Astrocyte (in vitro differentiated cells and primary cell): ENCODE measurements at regions not wholly inside any gene's neighbourhood (a gene's known extent, or its start where the extent isn't known, plus 50 kb on each side); places are given as distances from the start of the nearest gene placed in this dataset.

Experiments used
- DNase-seq: peaks from one replicate; pipeline ENCODE4 v3.0.0-alpha.2; 2010; ENCODE audit warnings: low read depth
- FAIRE-seq: peaks from 2 replicates; lab custom pipeline; 2011; peaks lifted over from hg19 to GRCh38; lab: Jason Lieb, UNC
- H2AFZ ChIP-seq: 2 replicates; pipeline ENCODE4 v1.6.0; 2012; ENCODE audit warnings: low read depth, low read length, inconsistent platforms
- H3K27ac ChIP-seq: 2 replicates; pipeline ENCODE4 v1.5.1; 2011; ENCODE audit warnings: low read depth, low read length, inconsistent platforms
- H3K27me3 ChIP-seq: 2 replicates; pipeline ENCODE4 v1.6.0; 2011; ENCODE audit warnings: low read length, inconsistent platforms; ENCODE audit not compliant: insufficient read depth
- H3K36me3 ChIP-seq: 2 replicates; pipeline ENCODE4 v1.5.1; 2011; ENCODE audit warnings: low read length, inconsistent platforms; ENCODE audit not compliant: insufficient read depth
- H3K4me1 ChIP-seq: 2 replicates; pipeline ENCODE4 v1.5.1; 2011; ENCODE audit warnings: low read length, inconsistent platforms; ENCODE audit not compliant: insufficient read depth
- H3K4me2 ChIP-seq: 2 replicates; pipeline ENCODE4 v1.6.0; 2012; ENCODE audit warnings: low read length, inconsistent platforms
- H3K4me3 ChIP-seq: 2 replicates; pipeline ENCODE4 v1.5.1; 2011; ENCODE audit warnings: low read depth, mild to moderate bottlenecking, low read length, inconsistent platforms; ENCODE audit not compliant: insufficient read depth
- H3K79me2 ChIP-seq: 2 replicates; pipeline ENCODE4 v1.6.0; 2012; ENCODE audit warnings: mild to moderate bottlenecking, low read length, inconsistent platforms; ENCODE audit not compliant: insufficient read depth
- H3K9ac ChIP-seq: 2 replicates; pipeline ENCODE4 v1.6.0; 2012; ENCODE audit warnings: mild to moderate bottlenecking, low read length, inconsistent platforms
- H3K9me3 ChIP-seq: 2 replicates; pipeline ENCODE4 v1.5.1; 2012; ENCODE audit warnings: low read depth, mild to moderate bottlenecking, low read length, inconsistent platforms; ENCODE audit not compliant: insufficient read depth
- H4K20me1 ChIP-seq: 2 replicates; pipeline ENCODE4 v1.6.0; 2012; ENCODE audit warnings: low read length, inconsistent platforms; ENCODE audit not compliant: insufficient read depth
- H3K27ac Mint-ChIP-seq: one replicate; pipeline ENCODE4 v1.8.0; 2021; ENCODE audit warnings: mild to moderate bottlenecking, mixed read lengths; ENCODE audit not compliant: unreplicated experiment
- H3K27me3 Mint-ChIP-seq: one replicate; pipeline ENCODE4 v1.8.0; 2021; ENCODE audit warnings: low read depth, mixed read lengths; ENCODE audit not compliant: unreplicated experiment
- H3K36me3 Mint-ChIP-seq: one replicate; pipeline ENCODE4 v1.8.0; 2021; ENCODE audit warnings: low read depth, mixed read lengths; ENCODE audit not compliant: unreplicated experiment
- H3K4me1 Mint-ChIP-seq: one replicate; pipeline ENCODE4 v1.8.0; 2021; ENCODE audit warnings: low read depth, mixed read lengths; ENCODE audit not compliant: unreplicated experiment
- H3K4me3 Mint-ChIP-seq: one replicate; pipeline ENCODE4 v1.8.0; 2021; ENCODE audit warnings: mild to moderate bottlenecking, moderate library complexity, mixed read lengths; ENCODE audit not compliant: unreplicated experiment
- H3K9me3 Mint-ChIP-seq: one replicate; pipeline ENCODE4 v1.8.0; 2021; ENCODE audit warnings: mild to moderate bottlenecking, mixed read lengths; ENCODE audit not compliant: unreplicated experiment
- EZH2 ChIP-seq: IDR thresholded peaks from 2 replicates; pipeline ENCODE4 v1.6.1; 2012; ENCODE audit warnings: mild to moderate bottlenecking, low read length, inconsistent platforms; ENCODE audit not compliant: insufficient read depth
- TF ChIP-seq, protein P1 (sequence below): IDR thresholded peaks from 2 replicates; pipeline ENCODE4 v1.5.1; 2011; ENCODE audit warnings: low read depth, mild to moderate bottlenecking, inconsistent platforms, low read length, moderate library complexity; ENCODE audit not compliant: insufficient read depth

DNA sequence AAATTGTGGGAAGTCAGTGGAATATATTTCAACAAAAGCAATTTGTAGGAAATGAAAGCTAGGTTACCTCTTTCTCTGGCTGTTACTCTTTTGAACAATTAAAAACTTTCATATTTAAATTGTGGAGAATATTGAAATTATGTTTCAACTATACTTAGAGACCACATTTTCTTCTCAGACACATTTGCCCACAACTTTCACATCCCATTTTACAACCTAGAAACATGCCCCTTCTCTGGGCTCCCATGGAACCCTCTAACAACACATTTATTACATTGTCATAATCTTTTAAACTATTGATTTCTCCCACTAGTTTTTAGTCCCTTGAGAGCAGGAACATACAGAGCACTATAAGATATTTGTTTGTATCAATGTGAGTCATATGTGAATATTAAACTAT, 211.7 kb upstream of the TTC14 start:
- H3K79me2 ChIP-seq, result no peaks in the 10 kb centered on the region
- no peak overlapping the region for H2AFZ ChIP-seq
- H3K4me3 ChIP-seq, result no peak overlapping the region
- Mint-ChIP-seq H3K27ac (no peak overlapping the region), H3K4me1 (no peaks in the 10 kb centered on the region), H3K27me3 (no peaks in the 10 kb centered on the region), H3K4me3 (no peak overlapping the region), H3K36me3 (no peaks in the 10 kb centered on the region), H3K9me3 (peaks cover 3% of the 10 kb centered on the region)
- no peak overlapping the region for H3K4me2 ChIP-seq
- H3K9ac ChIP-seq, result no peak overlapping the region
- H3K36me3 ChIP-seq, result no peaks in the 10 kb centered on the region
- no peaks in the 10 kb centered on the region for H4K20me1 ChIP-seq
- no peaks in the 10 kb centered on the region for H3K4me1 ChIP-seq
- DNase-seq, result no peak
- FAIRE-seq, result no peak
- H3K27ac ChIP-seq, result no peak overlapping the region
- no peaks in the 10 kb centered on the region for H3K27me3 ChIP-seq
- no peak for TF ChIP-seq EZH2
- TF ChIP-seq, protein P1, sequence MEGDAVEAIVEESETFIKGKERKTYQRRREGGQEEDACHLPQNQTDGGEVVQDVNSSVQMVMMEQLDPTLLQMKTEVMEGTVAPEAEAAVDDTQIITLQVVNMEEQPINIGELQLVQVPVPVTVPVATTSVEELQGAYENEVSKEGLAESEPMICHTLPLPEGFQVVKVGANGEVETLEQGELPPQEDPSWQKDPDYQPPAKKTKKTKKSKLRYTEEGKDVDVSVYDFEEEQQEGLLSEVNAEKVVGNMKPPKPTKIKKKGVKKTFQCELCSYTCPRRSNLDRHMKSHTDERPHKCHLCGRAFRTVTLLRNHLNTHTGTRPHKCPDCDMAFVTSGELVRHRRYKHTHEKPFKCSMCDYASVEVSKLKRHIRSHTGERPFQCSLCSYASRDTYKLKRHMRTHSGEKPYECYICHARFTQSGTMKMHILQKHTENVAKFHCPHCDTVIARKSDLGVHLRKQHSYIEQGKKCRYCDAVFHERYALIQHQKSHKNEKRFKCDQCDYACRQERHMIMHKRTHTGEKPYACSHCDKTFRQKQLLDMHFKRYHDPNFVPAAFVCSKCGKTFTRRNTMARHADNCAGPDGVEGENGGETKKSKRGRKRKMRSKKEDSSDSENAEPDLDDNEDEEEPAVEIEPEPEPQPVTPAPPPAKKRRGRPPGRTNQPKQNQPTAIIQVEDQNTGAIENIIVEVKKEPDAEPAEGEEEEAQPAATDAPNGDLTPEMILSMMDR, result no peak
- H3K9me3 ChIP-seq, result no peaks in the 10 kb centered on the region

DNA sequence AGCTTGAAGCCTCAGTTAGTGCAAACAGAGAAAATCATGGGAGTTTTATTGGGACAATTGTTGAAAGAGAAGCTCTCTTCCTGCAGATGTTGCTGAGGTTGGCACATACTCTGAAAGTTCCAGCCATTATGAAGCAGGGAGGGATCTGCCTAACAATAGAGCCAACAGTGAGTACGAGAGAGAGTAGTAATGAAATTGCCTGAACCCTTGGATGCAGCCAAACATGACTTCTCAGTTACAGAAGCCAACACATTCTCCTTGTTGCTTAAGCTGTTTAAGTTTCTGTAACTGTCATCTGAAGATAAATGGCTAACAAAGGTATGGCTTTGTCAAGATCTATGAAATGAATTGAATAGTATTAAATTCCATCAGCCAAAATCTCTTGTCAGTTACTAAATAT, 211.0 kb upstream of the TTC14 start:
- no peak for FAIRE-seq

DNA sequence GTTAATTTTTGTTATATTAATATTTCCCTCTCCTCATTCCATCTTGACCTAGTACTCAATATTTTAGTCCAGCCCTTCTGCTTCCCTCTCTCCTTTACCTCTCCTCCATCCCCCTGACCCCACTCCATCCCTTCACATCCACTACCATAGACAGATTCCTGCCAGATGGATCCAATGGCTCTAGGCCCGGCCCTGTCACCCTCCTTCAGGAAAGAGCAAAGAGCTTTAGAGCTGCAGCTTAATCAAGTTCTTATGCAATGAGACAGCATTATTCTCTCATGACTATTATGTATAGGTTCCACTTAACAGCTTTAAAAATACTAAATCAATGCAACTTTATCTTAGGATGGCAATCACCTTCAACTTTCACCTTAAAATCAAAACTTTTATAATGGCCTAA, 200.7 kb upstream of the TTC14 start:
- Mint-ChIP-seq H3K27me3 (no peaks in the 10 kb centered on the region), H3K27ac (no peak overlapping the region), H3K9me3 (no peaks in the 10 kb centered on the region), H3K4me1 (no peaks in the 10 kb centered on the region), H3K36me3 (no peaks in the 10 kb centered on the region), H3K4me3 (no peak overlapping the region)
- FAIRE-seq (no peak), DNase-seq (no peak)
- H3K36me3 ChIP-seq, result no peaks in the 10 kb centered on the region
- no peaks in the 10 kb centered on the region for H3K4me1 ChIP-seq
- no peak overlapping the region for H3K9ac ChIP-seq
- H2AFZ ChIP-seq, result no peak overlapping the region
- no peak overlapping the region for H3K4me3 ChIP-seq
- H3K27me3 ChIP-seq, result no peaks in the 10 kb centered on the region
- no peak overlapping the region for H3K4me2 ChIP-seq
- no peaks in the 10 kb centered on the region for H3K79me2 ChIP-seq
- TF ChIP-seq, protein P1, result no peak
- no peak for TF ChIP-seq EZH2
- H3K9me3 ChIP-seq, result no peaks in the 10 kb centered on the region
- H4K20me1 ChIP-seq, result no peaks in the 10 kb centered on the region
- H3K27ac ChIP-seq, result no peak overlapping the region

More for the DNA sequence above, 211.0 kb upstream of the TTC14 start:
- no peaks in the 10 kb centered on the region for H3K27me3 ChIP-seq
- H3K27me3 Mint-ChIP-seq, result no peaks in the 10 kb centered on the region
- no peak overlapping the region for H3K4me3 Mint-ChIP-seq
- no peaks in the 10 kb centered on the region for H3K4me1 ChIP-seq
- H3K27ac Mint-ChIP-seq, result no peak overlapping the region
- no peak overlapping the region for H3K9ac ChIP-seq
- no peak overlapping the region for H3K27ac ChIP-seq
- no peaks in the 10 kb centered on the region for H3K36me3 Mint-ChIP-seq
- H4K20me1 ChIP-seq, result no peaks in the 10 kb centered on the region
- no peak for TF ChIP-seq EZH2
- TF ChIP-seq, protein P1, result no peak
- no peak overlapping the region for H3K4me2 ChIP-seq
- no peaks in the 10 kb centered on the region for H3K79me2 ChIP-seq
- no peaks in the 10 kb centered on the region for H3K36me3 ChIP-seq
- DNase-seq, result no peak
- H3K4me1 Mint-ChIP-seq, result no peaks in the 10 kb centered on the region
- no peaks in the 10 kb centered on the region for H3K9me3 ChIP-seq
- no peak overlapping the region for H2AFZ ChIP-seq
- peaks cover 3% of the 10 kb centered on the region for H3K9me3 Mint-ChIP-seq
- no peak overlapping the region for H3K4me3 ChIP-seq
